Dedifferentiated amniotic fluid mesenchymal stem cell (primary cell): ENCODE measurements at regions not wholly inside any gene's neighbourhood (a gene's known extent, or its start where the extent isn't known, plus 50 kb on each side); places are given as distances from the start of the nearest gene placed in this dataset.
"Not testable (repeated sequence)": the region's sequence is repeated elsewhere in the genome, so short reads cannot be mapped to it uniquely, and the experiment has no call there.

Experiments used
- DNase-seq: peaks from one replicate; pipeline ENCODE4 v3.0.0-alpha.2; 2016; ENCODE audit errors: extremely low spot score

DNA sequence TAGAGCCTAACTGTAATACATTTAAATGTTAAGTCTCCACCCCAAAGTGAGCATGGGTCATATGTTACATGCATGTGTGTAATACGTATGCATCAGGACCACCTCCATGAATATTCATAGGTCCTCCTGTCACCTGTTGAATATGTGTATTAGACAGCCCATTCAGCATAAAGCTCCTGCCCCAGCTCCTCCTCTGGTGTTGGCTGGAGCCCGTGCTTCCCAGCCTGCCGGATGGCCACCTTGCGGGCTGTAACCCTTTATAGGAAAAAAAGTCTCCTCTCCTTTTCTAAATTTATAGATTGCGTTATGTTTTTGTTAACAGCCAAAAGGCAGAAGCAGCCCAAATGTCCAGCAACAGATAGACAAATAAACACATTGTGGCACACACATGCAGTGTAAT is 299.5 kb downstream of the MED10 start:
- DNase-seq: no peak

DNA sequence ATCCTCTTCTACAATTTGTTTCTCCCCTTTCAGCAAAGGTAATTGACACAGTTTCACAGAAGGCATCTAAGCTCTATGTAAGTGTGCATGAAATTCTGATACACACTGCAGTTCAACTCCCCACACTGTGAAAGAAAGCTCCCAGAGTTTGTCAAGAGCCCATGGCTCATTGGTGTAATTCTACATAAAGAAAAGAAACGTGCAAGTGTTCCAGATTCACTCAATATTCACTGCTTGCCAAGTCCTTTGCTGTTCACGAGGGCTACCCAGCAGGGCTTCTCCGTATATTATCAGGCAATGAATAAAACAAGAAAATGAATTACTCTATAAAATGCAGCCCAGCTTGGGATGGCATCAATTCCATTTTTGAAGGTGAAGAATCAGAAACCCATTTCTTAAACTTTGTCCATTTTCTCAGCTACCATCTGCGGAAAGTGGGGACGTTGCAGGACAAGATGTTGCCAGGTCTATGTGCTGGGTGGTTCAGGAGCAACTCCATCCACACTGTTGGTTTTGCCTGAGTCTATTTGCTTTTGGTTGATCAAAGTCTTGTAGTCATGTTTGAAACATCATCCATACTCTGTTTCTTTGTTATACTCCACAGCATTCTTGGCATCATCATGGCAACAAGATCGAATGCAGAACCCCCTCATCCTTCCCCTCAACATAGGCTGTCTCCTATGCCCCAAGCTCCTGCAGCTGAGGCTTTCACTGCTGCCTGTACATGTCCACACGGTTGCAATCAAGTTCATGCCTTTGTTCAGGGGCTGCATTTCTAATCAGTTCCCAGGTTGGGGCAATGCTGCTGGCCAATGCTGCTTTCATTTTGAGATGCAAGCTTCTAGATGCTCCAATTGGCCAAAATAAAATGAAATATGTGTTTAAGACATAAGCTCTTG is 301.8 kb downstream of the MED10 start:
- DNase-seq: no peak

DNA sequence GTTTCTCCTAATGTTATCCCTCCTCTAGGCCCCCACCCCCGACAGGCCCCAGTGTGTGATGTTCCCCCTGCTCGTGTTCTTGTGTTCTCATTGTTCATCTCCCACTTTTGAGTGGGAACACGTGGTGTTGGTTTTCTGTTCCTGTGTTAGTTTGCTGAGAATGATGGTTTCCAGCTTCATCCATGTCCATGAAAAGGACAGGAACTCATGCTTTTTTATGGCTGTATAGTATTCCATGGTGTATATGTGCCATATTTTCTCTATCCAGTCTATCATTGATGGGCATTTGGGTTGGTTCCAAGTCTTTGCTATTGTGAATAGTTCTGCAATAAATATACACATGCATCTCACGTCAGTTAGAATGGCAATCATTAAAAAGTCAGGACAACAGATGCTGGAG is 305.9 kb downstream of the MED10 start:
- DNase-seq: not testable (repeated sequence)

DNA sequence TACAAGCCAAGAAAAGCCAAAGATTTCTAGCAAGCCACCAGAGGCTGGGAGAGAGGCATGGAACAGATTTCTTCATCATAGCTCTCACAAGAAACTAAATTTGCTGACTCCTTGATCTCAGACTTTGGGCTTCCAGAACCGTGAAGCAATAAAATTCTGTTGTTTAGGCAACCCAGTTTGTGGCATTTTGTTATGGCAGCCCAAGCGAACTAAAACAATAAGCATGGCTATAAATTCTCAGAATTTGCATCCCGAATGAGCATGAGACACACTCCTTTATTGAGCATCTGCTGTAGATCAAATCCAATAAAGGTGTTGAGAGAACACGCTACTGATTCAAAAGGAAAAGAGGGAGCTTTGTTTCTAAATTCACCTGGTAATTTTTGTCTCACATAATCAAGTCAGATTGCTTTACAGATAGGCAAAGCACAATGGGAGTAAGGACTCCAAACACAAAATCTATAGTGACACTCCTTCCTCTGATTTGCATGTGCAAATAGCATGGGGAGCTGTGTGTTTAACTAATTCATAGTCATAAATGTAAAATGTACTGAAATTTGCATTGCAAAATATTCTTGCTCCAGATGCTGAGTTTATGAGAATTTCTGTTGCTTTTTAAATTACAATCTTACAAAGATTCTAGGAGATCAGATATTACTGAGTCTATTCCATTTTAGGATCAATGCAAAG is 308.7 kb downstream of the MED10 start:
- no peak for DNase-seq

DNA sequence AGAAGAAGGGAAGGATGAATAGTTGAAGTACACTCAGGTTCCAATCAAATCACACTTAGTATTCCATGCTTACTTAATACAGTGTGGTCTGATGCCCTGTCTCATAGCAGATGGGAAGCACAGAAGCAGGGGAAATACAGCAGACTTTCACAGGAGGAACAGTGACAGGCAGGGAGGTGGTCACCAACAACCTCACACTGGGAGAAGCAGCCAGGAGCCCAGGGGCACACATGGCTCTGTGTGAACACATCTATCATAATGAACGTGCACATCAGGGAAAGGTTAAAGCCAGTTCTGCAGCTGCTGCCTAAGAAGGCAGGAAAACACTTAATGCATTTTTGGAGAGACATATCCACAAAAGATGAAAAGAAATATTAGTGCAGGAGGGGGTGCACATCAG is 312.3 kb downstream of the MED10 start:
- DNase-seq: no peak

DNA sequence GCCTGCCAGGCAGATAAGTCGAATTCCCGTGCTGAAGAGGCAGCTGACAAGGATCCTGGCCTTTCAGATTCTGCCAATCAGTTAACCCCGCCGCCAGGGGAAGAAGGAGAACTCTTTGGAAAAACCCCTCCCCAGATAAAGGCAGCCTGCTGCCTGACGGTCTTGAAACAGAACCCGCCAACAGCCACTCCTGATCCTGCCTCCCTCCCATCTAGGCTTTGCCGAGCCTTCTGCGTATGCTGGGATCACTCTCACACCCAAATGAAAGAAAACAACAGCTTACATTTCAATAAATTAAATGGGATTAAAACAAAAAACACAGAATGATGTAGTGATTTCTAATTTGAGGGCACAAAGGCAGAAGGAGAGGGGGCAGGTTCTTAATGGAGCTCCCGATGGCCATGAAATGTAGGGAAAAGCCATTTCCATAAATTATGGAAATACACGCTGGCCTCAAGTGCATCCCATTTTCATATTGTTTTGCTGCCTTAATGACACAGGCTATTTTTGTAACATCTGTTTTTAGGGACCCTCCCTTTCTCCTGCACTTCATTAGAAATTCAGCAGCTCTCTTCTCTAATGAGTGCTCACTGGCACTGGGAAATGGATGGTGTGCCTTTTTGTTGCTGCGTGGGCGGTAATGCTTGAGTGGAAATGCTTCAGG is 319.1 kb downstream of the MED10 start:
- no peak for DNase-seq

DNA sequence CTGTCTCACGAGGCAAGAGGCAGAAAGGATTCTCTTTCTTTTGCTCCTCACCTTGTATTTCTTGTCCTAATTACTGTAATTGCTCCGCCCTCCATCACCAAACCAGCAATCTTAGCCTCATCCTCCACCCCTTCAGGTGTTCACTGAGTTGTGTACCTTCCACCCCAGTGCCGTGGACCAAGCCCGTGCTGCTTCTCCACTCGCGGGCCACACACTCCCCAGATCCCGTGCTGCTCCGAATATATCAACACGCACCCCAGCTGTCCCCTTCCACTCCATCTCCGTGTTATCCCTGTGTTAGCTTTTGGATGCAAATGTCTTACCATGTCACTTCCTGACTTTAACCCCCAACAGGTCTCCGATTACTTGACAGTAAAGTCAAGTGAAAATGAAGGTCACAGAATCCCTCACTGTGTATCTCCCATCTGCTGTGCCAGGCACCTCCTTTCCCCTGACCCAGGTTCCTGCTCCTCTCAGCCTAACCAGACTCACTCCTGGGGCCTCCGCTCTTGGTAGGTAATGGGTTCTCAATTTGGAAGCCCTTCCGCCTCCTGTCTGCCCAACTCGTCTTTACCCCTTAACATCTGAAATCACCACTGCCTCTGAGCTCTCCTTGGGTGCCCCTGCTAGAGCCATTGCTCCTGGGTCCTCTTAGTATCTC is 320.2 kb downstream of the MED10 start:
- DNase-seq: no peak

DNA sequence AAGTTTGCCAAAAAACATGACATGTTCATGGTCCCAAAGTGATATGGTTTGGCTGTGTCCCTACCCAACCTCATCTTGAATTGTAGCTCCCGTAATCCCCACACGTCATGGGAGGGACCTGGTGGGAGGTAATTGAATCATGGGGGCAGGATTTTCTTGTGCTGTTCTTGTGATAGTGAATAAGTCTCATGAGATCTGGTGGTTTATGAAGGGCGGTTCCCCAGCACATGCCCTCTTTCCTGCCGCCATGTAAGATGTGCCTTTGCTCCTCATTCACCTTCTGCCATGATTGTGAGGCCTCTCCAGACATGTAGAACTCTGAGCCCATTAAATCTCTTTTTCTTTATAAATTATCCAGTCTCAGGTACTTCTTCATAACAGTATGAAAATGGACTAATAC is 322.1 kb downstream of the MED10 start:
- DNase-seq: no peak

DNA sequence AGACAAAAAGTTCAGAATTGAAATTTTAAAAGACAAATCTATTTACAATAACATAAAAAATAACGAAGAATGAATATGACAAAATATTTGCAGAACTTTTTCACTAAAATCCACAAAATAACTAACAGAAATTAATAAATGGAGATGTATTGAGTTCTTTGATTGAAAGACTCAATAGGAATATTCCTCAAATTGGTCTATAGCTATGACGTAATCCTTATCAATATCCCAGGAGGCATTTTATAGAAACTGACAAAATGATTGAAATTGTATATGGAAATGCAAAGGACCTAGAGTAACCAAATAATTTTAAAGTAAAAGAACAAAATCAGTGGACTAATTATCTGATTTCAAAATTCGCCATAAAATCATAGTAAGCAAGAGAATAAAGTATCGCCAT is 328.7 kb downstream of the MED10 start:
- no peak for DNase-seq

DNA sequence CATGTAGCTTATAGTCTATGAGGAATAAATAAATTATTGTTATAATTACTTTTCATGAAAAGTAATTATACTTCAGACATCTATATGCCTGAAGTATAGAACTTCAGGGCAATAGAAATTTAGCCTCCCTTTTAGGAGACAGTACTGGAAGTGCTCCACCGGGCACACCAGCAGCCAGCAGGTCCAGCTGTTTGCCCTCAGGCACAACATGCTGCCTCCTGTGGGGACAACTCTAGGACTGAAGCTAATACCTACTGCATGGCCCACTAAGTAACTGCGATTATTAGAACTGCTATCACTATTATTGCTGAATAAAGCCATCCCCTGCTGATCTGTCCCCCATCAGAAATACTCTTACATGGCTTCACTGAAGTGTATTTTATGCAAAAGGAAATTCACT is 329.6 kb downstream of the MED10 start:
- no peak for DNase-seq

DNA sequence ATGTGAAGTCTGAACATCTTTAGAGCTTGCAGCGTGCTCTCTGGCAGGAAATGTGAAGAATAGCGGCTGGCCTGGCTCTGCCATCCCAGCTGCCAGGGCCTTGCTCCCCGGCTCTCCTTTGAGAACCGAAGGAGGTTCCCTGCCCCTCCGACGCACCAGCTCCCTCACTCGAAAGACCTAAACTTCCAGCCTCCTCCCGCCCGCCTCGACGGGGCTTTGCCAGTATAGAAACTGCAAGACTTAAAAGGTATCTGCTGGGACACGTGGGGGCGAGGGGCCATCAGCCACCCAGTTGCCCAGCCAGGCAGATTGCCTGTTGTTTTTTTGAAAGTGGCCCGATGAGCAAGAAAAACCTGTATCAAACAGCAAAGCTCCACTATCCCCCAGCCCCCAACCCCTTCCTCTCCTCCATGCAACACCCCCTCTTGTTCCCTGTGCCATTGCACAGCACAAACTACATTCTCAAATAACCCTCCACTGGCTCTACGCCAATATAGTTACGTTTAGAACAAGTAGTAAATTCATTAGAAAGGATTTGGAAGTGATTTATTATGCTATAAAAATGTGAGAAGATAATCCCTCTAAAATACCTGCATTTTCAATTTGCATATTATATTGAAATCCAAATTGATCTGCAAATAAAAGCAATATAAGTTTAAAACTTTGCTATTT is 331.9 kb downstream of the MED10 start:
- DNase-seq: no peak

DNA sequence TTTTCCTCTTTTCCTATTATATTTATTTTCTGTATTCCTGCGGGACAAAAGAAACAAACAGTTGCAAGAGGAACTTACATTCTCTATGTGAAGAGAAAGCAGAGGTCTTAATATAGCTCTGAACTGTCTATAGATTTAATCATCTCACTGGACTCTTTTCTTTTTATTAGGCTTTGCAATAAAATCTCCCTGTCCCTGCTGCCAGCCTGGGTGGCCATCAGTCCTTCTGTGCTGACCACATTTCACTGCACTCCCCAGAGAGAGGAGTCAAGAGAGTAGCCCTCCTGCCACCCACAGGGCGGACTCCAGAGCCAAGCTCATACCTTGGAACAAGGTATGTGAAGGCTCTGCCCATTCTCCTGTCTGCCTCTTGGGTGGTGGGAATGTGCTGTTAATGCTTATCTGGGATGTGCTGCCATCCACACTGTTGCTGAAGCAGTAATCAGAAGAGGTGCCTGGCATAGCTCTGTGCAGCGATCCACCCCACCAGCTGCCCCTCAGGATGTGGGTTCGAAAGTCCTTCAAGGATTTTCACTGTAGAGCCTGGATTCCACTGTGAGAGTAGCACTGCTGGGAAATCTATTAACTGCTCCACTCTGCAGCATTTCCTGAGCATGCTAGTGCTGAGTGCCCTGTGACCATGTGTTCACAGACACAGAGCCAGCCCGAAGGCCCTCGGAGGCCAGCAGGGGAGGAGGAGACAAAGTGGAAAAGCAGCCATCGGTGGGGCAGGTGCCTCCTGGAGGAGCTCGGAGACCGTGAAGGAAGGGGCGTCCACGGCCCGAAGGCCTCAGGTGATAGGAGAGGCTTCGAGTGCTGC is 334.6 kb downstream of the MED10 start:
- no peak for DNase-seq

DNA sequence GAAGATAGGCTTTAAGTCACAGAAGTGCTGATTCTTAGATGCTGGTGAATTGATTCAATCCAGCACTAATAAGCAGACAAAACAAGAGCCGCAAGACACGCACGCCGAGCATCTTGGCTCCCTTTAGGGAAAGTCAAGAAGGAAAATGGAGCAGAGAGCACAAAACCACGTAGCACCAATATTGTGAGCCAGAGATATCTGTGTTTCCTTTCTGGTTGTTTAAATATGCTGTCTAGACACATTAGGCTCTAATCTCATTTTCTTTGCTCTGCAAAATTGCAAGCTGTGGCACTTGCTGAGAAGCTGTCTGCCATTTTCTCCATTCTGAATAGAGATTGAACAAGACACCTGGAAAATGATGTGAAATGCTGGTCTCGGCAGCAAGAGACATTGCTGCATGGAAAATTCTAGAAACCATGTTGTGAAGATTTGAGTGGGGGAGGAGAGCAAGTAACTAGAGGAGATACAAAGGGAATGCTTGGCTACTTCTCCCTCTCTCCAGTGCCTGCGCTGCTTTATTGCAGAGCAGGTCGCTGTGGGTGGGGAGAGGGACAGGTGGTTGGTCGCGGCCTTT is 336.3 kb downstream of the MED10 start:
- no peak for DNase-seq

DNA sequence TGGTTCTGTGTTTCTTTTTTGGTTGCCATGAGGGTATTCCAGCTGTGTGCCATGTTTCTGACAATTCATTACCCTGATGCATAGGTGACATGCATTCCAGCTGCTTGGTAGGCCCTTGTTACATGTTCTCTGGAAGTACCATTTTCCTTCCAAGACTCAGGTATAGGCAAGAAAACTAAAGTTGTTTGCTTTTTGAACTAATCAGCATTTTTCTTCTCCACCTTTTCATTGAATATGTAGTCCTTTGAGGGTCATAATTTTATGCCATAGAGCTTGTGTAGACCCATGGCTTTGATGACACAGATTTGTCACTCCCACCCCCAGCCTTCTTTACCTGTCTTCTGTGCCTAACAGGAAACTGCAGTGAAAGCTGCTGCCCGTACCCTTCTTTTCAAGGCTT is 339.2 kb downstream of the MED10 start:
- DNase-seq: no peak

DNA sequence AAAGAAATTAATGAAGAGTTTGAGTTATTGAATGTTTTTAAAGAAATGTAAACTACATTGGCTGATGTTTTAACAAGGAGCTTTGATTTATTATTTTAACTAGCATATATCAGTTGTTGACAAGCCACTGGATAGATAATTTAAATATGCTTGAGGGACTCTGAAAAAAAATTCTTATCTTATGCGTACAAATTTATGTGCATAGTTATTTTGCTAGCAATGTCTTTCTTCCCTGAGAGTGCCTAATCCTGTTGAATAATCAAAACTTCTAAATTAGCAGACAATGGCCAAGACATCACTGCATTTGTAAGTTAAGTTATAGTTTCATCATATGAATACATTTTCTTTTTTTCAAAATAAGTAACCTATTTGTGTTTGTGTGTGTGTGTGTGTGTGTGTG is 342.3 kb downstream of the MED10 start:
- no peak for DNase-seq

DNA sequence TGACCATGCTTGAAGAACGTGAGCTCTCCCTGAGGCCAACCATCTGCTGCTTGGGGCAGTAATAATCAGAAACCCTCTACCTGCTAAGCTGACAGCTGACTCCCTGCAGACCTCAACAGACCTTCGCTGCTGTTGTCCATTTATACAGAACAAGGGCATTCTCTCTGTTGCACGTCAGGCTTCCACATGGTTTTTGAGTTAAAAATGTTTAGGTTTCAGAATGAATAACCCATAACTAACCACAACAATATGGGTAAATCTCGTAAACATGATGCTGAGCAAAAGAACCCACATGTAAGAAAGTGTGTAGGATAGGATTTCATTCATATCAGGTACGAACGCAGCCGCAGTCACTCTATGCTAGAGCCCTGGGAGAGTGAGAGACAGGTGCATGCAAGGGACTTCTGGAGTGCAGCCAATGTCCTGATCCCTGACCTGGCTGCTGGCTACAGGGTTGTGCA is 348.5 kb downstream of the MED10 start:
- DNase-seq: no peak

DNA sequence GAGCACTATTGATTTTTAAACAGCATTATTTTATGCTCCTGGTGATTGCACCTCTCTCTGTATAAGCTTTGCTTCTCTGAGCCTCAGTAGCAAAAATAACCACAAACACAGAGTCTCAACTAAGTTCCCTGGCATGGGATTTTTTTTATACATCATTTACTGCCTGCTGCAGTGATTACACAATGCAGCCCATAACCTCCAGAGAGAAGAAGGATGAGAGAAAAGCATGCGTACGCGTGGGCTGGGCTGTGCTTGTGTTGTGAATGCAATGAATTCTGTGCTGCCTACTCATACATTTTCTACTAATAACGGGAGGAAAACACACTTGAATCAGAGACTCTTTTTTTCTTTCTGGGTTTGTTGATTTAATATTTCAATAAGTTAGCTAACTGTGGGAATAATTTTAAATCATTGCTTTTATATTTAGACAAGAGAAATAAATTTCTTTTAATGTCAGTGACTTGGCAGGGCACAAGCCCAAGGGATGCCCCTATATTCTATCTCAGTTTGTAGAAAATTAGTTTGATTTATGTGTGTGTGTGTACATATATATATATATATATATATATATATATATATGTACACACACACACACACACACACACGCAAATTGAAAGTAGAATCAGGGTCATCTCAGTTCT is 351.5 kb downstream of the MED10 start:
- DNase-seq: no peak

DNA sequence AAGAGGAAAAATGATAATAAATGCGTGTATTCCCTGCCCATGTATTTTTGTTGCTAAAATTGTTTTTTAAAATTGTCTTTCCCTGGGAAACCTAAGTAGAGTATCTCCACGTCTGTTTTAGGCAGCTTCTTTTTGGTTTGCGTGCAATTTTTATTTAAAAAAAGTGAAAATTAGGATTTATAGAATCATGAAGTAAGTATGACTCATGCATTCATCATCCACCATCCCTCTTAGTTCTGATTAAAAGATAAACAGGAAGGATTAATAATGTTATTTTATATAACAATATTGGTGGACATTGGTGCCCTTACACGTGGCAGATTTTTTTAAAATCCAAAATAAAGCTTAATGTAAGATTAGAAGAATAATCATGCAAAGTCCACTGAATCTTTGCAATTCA is 358.7 kb downstream of the MED10 start:
- no peak for DNase-seq

DNA sequence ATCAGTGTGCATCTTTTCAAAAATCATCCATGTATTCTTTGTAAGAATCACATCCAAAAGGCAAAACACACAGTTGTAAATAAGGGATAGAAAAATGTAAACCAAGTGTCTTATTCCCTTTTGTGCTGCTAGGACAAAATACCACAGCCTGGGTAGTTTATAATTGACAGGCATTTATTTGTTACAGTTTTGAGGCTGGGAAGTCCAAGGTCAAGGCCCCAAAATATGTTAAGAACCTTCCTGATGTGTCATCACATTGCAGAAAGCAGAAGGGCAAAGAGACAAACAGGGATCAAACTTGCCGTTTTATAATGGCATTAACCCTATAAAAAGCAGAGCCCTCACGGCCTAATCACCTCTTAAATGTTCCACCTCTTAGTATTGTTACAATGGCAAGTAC is 364.8 kb downstream of the MED10 start:
- DNase-seq: no peak

DNA sequence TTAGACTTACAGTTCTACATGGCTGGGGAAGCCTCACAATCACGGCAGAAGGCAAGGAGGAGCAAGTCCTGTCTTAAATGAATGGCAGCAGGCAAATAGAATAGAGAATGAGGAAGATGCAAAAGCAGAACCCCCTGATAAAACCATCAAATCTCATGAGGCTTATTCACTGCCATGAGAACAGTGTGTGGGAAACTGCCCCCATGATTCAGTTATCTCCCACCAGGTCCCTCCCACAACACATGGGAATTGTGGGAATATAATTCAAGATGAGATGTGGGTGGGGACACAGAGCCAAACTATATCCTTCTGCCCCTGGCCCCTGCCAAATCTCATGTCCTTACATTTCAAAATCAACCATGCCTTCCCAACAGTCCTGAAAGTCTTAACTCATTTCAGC is 367.1 kb downstream of the MED10 start:
- DNase-seq: no peak
